Activated CD8-positive, alpha-beta memory T cell treated with anti-CD3 and anti-CD28 coated beads, Interleukin-2, amount 50 U/mL, for 1 hour (primary cell): ENCODE measurements at regions not wholly inside any gene's neighbourhood (a gene's known extent, or its start where the extent isn't known, plus 50 kb on each side); places are given as distances from the start of the nearest gene placed in this dataset.

Experiments
- DNase-seq: peaks from one replicate; pipeline ENCODE4 v3.0.0-alpha.2; 2020; ENCODE audit errors: extremely low read depth

DNA sequence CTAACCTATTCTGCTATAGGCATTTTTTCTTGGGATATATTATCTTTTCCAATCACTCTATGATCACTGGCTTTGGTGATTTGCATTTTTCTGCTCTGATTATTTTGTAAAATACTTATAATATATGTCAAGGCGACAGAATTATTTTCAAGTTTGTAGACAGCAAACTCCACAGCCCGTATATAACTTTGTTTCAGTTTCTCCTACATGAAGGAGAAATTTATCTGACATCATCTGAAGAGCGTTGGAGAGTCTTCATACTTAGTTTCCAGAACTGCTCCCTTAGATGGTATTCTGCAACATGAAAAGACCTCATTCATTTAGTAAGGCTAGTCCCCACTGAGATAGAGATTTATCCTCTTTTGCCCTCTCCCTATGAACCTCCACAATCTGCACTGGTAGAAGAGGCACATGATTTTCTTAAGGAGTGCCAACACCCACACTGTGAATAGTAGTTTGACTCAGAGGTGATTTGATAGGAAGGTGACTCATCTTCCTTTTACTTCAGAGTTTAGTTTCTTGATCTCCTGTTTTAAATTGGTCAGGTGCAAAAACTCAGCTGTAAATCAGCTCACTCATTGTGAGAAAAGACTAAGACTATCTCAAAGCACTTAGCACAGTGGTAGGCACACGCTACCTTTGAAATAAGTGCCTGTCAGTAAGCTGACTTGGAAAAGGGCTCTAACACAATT is 1848.6 kb upstream of the CELF4 start:
- no peak for DNase-seq

DNA sequence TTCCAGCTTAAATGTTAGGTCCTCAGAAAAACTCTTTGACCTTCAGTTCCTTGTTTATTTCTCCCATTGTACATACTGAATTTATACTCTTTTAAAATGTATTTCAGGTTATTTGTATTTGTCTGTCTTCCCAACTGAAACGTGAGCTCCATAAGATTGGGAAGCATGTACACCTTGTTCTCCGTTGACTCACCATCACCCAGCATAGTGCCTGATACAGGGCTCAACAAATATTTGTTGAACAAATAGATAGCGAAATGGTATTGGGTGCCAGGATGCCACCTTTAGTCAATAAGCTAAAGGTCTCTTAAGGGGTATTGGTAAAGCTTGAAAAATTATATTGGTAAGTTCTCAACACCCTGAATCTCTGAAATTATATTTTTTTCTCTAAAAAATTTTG is 1841.3 kb upstream of the CELF4 start:
- no peak for DNase-seq

DNA sequence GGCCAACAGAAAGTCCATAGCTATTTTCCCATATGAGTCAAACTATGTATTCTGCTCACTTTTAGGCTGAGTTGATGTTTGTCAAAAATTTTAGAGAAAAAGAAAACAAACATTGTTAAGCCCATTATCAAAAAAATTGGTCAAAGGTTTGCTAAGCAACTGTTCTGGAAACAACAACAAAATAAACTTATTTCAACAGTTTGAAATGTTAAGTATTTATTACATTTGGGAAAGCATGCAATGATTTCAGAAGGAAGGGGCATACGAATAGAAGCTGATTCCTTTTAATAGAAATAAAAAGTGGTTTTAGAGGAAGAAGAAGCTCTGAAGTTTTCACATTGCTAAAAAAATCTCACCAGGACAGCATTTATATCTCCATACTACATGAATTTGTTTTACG is 1837.5 kb upstream of the CELF4 start:
- no peak for DNase-seq

DNA sequence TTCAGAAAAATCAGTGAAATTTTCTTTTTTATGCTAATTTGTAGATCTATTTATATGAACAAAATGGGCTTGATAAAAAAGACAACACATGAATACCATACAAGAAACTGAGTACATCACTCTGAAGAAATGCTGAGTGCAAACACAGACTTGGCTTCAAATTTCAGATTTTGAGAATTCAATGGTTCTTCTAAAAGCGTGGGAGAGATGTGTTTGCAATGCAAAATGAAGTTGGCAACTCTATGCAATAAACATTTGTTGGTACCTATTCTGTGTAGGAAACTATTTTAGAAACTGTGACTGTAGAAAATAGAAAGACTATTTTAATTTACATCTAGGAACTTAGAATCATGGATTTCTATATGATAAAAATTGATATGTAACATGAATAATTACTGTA is 1834.1 kb upstream of the CELF4 start:
- DNase-seq = no peak

DNA sequence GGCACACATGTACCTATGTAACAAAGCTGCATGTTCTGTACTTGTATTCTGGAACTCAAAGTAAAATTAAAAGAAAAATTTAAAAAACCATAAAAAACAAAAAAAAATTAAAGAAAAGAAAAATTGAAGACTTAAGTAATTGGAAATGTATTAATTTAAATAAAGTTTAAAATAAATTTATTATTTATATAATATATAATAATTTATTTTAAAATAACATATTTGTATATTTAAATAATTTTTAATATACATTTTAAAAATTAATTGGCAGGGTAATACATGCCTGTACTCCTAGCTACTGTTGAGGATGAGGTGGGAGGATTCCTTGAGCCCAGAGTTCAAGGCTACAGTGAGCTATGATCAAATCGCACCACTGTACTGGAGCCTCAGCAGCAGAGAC is 1830.6 kb upstream of the CELF4 start:
- no peak for DNase-seq

DNA sequence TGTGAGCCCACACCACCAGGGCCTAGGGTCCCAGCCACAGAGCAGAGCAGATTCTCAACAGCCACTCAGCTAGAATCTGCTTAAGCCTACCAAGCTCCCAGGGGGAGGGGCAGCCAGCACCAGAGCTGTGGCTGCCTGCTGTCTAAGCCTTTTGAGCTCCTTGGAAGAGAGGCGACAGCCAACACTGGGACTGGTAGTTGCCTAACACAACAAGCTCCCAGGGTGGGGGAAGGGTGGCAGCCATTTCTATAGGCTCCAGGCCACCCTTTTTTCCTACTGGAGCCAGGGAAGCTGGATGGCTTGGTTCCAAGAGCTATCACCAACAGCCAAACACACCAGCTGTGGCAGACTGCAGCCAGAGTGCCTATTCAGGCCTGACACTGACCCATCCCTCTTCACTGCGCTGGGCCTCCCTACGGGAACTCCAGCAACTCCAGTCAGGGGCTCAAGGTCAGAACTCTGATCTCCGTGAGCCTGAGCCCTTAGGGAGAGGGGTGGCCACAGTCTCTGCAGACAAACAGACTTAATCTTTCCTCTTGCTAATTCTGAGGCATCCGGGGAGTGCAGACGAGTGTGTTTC is 1824.3 kb upstream of the CELF4 start:
- no peak for DNase-seq

DNA sequence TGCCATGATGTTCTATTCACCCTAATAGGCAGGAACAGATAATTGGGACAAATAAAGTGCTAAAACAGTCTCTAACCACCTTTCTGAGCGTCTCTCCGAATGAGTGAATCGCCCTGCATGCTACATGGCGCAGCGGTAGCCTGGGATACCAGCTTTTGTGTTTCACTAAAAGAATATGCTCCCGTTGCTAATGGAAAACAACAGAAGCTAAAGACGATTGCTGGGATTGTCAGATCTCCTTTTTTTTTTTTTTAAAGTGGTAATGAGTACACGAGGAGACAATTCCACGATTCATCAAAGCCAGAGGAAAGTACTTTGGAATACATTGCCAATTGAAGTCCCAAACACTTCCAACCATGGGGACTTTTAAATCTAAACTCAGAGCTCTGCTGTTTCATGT is 1815.3 kb upstream of the CELF4 start:
- DNase-seq = no peak

DNA sequence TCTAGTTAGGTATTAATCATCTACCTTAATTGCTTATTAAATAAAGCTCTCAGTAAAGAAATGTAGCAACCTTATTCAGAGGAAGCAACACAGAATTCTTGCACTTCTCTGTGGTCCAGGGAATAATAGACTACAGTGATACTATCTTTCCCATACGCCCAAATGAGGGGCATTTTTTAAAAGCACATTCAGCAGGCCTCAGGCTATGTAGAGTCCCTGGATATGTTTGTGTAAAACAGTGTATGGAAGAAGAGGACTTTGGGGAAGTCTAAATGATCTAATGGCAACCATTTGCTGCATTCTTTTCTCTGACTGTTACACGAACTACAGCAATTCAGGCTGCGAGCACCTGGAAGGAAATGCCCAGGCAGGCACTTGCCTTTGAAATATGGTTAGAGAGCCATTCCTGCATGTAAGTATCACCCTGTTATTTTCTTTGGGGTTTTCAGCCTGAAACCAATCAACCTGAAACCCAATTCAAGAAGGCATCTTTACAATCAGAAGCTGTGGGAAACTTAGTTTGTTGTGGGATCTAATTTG is 1814.7 kb upstream of the CELF4 start:
- DNase-seq = no peak

DNA sequence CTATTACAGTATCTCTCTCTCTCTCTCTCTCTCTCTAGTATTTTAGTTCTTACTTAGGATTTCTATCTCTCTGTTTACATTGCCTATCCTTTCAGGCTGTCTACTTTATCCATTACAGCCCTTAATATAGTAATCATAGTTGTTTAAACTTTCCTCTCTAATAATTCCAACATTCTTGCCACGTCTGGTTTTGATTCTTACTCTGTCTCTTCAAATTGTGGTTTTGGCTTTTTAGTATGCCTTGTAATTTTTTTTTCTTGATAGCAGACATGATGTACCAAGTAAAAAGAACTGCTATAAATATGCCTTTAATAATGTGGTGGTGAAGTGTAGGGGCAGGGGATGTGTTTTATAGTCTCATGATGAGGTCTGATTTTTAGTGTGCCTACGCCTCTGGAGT is 1809.5 kb upstream of the CELF4 start:
- no peak for DNase-seq

DNA sequence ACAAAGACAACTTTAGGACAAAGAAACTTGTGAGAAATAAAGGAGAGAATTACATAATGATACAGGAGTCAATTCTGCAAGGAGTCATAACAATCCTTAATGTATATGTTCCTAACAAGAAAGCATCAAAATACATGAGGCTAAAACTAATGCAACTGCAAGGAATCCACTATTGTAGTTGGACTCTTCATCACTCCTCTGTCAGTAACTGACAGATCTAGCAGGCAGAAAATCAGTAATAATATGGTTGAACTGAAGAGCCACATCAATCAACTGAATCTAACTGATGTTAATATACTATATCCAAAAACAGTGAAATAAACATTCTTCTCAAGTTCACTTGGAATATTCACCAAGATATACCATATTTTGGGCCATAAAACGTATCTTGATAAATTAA is 1806.4 kb upstream of the CELF4 start:
- DNase-seq = no peak

DNA sequence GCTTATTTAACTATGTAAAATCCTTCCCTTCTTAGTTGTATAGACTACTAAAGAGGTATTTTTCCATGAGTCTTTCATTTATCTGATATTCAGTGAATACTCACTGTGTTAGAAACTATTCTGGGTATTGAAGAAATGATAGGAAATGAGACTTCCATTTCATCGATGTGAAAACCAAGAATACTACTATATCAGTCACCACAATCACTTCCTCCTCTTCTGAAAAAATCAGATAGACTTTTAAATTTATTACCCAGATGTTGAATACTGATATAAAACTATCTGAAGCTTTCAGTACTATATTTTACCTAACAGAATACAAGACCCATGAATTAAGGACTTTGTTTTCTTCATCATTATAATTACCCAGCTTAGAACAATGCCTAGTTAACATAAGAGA is 1801.1 kb upstream of the CELF4 start:
- no peak for DNase-seq

DNA sequence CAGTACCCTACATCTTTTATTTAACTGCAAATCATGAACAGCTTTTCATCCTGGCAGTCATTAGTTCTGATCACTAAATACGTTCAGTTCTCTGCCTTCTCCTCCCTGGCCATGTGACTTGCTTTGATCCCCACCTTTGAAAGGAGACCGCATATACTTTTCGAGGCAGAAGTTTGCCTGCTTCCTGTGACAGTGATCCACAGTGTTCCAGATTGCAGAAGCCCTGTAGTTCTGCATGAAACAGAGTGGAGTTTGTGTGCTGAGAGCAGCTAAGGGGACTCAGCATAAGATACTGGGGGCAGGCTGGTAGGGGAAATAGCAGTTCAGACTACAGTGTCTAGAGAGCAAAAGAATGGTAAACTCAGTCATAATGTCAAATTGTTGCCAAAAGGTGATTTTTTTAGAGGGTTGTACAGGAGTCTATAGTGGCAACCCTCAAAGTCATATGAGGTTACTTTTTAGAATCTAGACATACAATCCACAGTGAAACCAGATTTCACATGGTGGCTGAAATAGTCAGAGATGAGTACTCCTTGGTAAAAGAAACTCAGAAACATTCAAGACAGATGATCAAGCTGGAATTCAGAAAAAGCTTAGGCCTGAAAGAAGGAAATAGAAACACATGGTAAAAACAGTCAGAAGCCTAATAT is 1800.4 kb upstream of the CELF4 start:
- no peak for DNase-seq

DNA sequence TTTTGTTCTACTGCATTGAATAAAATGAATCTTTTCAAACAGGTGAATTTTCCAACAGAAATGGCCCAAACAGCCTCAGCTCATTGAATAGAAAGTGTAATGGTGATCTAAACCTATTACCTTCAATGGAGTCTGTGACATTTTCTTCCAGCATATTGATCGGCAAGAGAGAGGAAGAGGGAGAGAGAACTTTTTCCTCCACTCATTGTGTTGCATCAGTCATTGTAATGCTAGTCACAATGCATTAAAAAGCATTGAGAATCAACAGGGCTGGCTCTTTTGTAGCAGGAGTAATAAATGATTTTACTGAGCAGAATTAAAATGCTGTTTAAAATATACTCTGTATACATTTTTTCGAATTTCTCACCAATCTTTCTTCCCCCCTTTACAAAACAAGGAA is 1794.5 kb upstream of the CELF4 start:
- DNase-seq = no peak

DNA sequence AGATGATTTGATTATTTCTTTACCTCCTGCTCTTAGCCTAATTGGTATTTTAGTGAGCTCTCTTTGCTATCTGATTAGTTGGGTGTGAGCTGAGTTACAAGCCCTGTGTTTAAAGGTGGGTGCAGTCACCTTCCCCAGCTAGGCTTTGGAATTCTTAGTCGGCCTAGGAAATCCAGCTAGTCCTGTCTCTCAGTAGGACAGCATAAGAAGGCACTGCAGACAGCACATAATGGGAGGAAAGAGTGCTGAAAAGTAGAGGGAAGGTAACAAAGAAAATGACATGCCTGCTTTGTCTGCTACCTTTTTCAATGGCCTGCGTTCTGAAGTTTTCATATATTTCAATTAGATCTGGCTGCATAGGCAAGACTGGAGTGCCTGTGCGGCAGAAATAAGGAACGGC is 1794.0 kb upstream of the CELF4 start:
- no peak for DNase-seq

DNA sequence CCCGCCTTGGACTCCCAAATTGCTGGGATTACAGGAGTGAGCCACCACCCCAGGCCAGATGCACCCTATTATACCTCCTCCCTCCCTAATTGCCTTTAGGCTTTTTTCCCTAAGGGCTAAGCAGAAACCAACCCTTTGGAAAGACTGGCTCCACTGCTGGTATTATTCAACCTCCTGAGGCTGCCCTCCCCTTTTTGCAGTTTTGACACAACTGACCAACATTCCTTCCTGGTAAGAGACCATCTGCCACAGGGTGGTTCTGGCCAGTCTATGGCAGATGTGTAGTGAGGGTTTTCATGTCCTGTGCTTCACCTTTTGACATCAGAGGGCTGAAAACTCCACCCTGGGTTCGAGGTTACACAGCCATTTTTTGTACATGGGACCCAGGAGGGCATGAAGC is 1785.3 kb upstream of the CELF4 start:
- no peak for DNase-seq

DNA sequence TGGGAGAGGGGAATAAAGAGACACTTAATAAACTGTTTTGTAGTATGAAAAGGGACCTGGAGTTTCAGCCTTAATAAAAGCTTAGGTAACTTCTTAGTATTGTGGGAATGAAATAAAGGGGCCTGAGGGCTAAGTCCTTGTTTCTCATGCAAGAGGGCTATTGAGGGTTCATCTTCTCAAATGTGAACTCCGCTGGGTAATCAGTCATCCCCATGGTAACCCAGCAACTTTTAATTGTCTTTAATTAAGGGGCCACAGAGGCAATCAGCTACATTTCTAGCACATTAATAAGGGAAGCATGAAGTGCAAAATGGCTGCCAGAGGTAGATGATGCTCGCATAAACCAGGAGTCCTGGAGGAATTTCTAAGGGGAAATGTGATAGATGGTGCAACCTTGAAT is 1784.2 kb upstream of the CELF4 start:
- DNase-seq = no peak

DNA sequence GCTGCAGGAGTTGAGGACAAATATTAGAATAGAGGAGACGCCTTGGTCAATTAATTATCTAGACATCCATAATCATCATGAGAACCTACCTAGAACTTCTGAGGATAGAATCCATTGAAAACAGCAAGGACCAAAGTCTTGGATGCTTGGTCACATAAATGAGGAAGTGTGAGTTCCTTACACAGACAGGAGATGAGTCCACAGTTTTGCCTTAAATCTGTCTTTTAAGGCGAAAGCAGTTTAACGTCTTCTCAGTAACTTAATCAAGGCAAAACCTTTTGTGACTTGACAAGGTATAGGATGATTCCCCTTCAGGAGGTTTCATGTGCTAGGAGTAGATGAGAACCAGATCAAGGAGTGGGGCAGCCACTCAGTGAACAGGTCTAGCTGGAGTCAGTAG is 1783.2 kb upstream of the CELF4 start:
- no peak for DNase-seq

DNA sequence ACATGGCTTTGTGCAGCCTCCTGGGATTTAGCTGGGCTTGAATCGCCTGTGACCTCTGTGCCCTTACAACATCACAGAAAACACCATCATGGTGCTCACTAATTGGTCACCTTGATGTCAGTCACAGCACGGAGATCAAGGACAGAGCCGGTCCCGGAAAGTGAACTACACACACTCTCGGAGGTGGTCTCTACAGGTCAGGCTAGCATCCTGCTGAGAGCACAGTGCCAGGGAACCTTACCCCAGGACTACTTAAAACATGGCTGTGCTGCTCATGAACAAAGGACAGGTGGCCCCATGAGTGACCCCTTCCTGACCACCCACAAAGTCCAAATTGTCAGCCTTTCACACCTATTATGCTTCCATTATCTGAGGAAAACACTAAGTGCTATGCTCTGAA is 1782.1 kb upstream of the CELF4 start:
- no peak for DNase-seq

DNA sequence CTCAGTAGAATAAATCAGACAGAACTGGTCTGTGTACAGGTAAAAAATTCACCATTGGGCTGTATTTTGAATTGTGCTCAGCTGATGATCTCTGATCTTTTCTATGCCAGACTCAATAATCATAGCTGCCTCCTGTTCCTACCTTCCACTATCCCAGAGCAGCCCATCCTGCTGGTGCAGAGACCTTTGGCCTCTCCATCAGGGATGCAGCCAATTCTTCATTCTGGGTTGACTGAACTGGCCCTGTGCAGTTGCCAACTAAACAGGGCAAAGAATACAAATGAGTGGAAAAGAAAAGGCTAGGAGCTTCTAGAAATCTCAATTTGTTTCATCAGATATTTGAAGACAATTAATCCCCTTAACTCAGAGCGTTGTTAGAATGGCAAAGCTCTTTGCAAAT is 1781.3 kb upstream of the CELF4 start:
- DNase-seq = no peak

DNA sequence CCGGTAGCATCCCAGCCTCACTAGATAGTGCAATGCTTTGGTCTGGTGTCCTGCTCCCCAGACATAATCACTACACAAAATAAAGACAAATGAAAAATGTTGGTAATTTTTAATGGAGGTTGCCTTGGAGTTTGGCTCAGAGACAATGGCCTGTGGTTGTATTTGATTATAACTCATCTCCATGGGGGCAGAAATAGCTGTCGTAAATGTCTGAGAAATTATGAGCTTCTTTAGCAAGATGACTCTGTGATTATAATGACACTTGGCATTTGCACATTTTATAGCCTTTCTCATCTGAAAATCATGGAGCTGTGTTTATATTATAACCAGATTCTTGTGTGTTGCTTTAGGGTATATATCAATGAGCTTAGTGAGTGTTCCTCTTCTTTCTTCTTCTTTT is 1779.7 kb upstream of the CELF4 start:
- DNase-seq = no peak

DNA sequence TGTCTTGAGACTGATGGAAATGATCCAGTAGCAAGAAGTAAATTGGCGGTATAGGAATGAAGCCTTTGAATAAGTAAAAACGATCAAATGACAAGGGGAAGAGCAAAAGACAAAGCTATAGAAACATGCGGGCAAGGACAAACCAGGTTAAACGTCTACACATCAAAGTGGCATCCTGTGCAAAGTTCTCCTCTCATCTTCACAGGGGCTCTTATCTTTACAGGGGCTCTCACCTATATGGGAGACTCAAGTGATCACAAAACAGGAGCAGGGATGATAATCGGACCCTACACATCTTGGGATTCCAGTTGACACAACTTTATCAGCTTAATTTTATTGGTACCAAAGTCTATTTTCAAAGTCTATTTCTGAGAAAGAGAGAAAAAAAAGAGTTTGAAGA is 1778.9 kb upstream of the CELF4 start:
- DNase-seq = no peak

DNA sequence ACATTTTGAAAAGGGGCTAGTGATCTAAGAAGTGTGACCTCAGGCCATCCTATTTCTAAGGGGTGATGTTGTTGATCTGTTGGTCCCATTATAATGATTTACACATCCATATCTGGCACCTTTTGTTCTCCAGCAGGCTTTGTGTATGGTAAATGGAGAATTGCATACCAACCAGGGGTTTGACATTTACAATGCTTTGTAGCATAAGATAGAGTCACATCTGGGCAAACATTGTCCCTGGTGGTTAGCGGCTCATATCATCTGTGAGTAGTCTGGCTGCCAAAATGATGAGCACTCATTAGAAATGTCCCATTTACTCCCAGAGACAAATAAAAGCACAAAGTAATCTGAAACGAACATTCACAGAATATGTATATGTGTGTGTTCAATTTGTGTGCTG is 1775.5 kb upstream of the CELF4 start:
- DNase-seq = no peak

DNA sequence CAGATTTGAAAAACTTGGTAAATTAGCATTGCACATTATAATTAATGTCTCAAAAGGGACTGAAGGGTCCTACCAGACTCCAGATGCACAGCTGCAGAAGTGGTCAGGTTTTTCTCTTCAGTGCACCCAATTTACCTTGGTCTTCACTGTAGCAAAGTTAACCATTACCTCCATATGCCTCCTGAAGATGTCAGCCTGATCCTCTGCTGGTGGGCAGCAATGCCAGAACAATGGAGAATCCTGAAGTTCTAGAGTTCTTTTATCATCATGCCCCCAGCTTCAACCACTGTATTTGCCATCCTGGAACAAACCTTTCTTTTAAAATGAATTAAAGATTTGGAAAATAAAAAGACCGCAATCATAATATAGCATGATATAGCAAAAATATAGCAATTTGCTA is 1774.8 kb upstream of the CELF4 start:
- DNase-seq = no peak
